ENCODE measurements at regions not wholly inside any gene's neighbourhood (a gene's known extent, or its start where the extent isn't known, plus 50 kb on each side); places are given as distances from the start of the nearest gene placed in this dataset.

DNA sequence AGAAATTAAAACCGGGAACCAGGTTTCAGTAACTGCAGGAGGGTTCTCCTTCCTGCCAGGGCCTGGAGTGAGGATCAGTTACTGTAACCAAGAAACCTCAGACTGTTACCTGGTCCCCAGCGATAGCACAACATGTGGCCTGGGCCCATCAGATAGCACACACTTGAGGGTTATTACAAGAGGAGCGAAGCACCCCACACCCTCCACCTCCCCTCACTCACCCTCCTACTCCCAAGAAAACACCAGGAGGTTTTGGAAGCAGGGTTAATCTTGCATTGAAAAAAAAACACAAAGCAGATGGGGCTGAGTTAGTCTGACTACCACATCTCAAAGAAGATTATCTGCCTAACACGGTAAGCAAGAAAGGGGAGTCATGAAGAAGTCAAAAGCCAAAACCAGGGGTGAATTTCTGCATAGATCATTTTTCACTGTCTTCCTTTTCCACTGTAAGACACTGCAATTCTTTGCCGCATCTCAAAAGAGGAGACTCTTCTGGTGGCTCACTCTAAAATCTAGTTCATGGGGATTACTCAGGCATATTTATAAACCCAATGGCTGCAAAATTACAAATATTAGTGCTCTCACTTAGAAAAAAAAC is 75.9 kb upstream of the DOCK9 start:
- no peak for FAIRE-seq
- no peak for DNase-seq (ENCODE audit: insufficient read length, low spot score)

GRCh38 chr13:99055281-99055680 is 77.4 kb upstream of the DOCK9 start:
- FAIRE-seq (no peak), DNase-seq (ENCODE audit: insufficient read length, low spot score) (no peak)

- DNase-seq (ENCODE audit: insufficient read length, low spot score) (no peak), FAIRE-seq (no peak)
These were observed 77.9 kb upstream of the DOCK9 start for GRCh38 chr13:99055735-99056134.

- FAIRE-seq (no peak), DNase-seq (ENCODE audit: insufficient read length, low spot score) (no peak)
These were observed 78.6 kb upstream of the DOCK9 start for GRCh38 chr13:99056381-99057014.

GRCh38 chr13:99057310-99057975 is 79.6 kb upstream of the DOCK9 start:
- FAIRE-seq (no peak), DNase-seq (ENCODE audit: insufficient read length, low spot score) (no peak)

GRCh38 chr13:99058527-99059495 is 80.9 kb upstream of the DOCK9 start:
- DNase-seq (ENCODE audit: insufficient read length, low spot score): no peak
- FAIRE-seq: no peak

GRCh38 chr13:99059498-99060075 is 81.7 kb upstream of the DOCK9 start:
- FAIRE-seq (no peak), DNase-seq (ENCODE audit: insufficient read length, low spot score) (no peak)

GRCh38 chr13:99061411-99061810 is 83.5 kb upstream of the DOCK9 start:
- DNase-seq (ENCODE audit: insufficient read length, low spot score): no peak
- FAIRE-seq: no peak

GRCh38 chr13:99062593-99062992 is 84.7 kb upstream of the DOCK9 start:
- FAIRE-seq (no peak), DNase-seq (ENCODE audit: insufficient read length, low spot score) (no peak)

- FAIRE-seq: no peak
These were observed 85.3 kb upstream of the DOCK9 start for GRCh38 chr13:99063178-99063577.

GRCh38 chr13:99063952-99064351 is 86.1 kb upstream of the DOCK9 start:
- DNase-seq (ENCODE audit: insufficient read length, low spot score): no peak
- FAIRE-seq: no peak

More at GRCh38 chr13:99063178-99063577, 85.3 kb upstream of the DOCK9 start:
- DNase-seq (ENCODE audit: insufficient read length, low spot score): no peak

GRCh38 chr13:99064624-99065234 is 86.9 kb upstream of the DOCK9 start:
- DNase-seq (ENCODE audit: insufficient read length, low spot score) (no peak), FAIRE-seq (no peak)

DNA sequence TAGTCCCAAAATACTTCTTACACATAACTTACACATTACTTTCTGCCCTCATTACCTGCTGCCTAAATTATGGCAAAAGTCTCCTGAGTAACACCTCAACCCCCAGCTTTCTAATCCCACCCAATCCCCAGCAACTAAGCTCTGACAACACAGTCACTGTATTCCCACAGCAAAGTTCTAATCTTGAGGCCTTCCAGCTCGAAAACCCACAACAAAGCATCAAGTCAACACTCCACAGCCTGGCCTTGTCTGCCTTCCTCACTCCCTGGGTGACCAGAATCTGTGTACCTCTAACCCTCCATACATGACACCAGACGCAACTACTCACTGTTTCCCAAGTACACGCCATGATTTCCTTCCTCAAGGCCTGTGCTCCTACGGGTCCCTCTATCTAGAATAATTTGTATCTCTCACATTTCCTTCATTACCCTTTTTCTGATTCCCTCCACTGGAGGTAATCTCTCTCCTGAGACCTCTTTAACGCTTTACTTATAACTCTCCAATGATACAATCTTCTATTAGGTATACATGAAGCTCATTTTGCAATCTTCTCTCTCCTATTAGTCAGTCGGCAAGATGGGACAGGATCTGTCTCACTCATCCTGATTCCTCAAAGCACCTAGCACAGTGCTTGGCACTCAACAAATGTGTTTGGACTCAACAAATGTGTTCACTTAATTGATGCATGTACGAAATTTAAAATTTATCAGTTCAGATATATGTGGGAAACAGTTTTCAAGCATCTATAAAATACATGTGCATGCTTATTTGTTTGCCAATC is 87.6 kb upstream of the DOCK9 start:
- FAIRE-seq: no peak
- no peak for DNase-seq (ENCODE audit: insufficient read length, low spot score)

- FAIRE-seq (no peak), DNase-seq (ENCODE audit: insufficient read length, low spot score) (no peak)
These were observed 88.4 kb upstream of the DOCK9 start for GRCh38 chr13:99066219-99066618.

GRCh38 chr13:99067159-99067985 is 89.5 kb upstream of the DOCK9 start:
- no peak for DNase-seq (ENCODE audit: insufficient read length, low spot score)

DNA sequence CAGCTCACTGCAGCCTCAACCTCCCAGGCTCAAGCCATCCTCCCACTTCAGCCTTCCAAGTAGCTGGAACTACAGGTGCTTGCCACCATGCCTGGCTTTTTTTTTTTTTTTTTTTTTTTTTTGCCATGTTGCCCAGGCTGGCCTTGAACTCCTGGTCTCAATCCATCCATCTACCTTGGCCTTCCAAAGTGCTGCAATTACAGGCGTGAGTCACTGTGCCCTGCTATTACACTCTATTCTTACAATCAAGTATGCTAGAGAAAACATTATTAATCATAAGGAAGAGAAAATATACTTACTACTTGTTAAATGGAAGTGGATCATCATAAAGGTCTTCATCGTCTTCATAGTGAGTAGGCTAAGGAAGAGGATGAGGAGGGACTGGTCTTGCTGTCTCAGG is 93.3 kb upstream of the DOCK9 start:
- no peak for FAIRE-seq
- no peak for DNase-seq (ENCODE audit: insufficient read length, low spot score)

More at GRCh38 chr13:99067159-99067985, 89.5 kb upstream of the DOCK9 start:
- no peak for FAIRE-seq

- no peak for DNase-seq (ENCODE audit: insufficient read length, low spot score)
- no peak for FAIRE-seq
These were observed 93.8 kb upstream of the DOCK9 start for GRCh38 chr13:99071666-99072065.

GRCh38 chr13:99072356-99072755 is 94.5 kb upstream of the DOCK9 start:
- no peak for FAIRE-seq
- DNase-seq (ENCODE audit: insufficient read length, low spot score): no peak

DNA sequence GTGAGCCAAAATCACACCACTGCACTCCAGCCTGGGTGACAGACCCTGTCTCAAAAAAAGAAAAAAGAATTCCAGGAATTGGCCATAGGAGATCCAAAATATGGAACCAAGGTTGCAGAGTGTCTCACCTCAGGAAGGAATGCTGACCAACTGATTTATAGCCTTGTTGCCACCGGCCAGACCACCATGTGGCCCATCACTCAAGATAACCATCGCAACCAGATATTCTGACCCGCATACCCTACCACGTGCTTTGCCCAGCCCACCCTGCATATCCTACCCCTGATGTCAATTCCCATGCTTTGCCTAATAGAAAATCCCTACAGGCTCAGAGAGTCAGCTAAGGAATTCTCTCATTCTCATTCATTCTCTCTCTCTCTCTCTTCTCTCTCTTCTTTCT is 95.1 kb upstream of the DOCK9 start:
- no peak for DNase-seq (ENCODE audit: insufficient read length, low spot score)
- FAIRE-seq: no peak

Measured in GM19239 (cell line).